ENCODE measurements at regions not wholly inside any gene's neighbourhood (a gene's known extent, or its start where the extent isn't known, plus 50 kb on each side); places are given as distances from the start of the nearest gene placed in this dataset.
"Not testable (repeated sequence)": the region's sequence is repeated elsewhere in the genome, so short reads cannot be mapped to it uniquely, and the experiment has no call there.

DNA sequence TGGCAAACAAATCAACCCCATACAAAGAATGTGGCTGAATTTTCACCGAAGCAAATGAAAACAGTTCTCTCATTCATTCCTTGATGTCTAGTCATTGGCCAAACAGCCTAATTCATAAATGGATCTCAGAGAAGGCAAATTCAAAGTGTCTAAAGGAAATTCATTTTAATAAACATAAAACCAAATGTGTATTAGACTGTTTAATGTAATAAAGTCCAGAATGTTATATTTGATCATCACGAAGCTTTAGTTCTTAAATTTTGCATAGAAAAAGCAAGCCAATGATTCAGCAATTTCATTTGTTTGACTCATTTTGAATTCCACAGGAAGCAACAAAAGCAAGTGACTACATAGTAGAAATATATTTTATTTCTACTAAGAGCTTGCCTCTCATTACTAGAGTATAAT is 379.2 kb upstream of the ADAMTS5 start:
- DNase-seq (ENCODE audit: extremely low spot score, insufficient read length, low read depth) = no peak
- FAIRE-seq = no peak

DNA sequence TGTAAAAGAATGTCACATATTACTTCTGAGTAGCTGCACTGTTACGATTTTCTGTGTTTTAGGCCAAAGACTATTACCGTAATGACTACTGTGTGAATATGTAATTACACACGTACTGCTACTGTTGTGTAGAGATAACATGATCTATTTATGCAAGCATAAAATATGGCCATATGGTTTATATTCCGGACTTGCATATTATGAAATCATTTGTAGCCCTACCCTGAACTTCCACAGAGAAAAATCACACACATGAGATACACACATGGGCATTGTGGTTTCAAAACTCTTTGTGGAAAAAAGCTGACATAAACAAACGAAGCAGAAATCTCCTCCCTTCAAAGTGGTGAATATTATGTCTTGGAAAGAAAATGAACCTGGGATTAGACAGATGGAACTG is 373.0 kb upstream of the ADAMTS5 start:
- FAIRE-seq (no peak), DNase-seq (ENCODE audit: extremely low spot score, insufficient read length, low read depth) (no peak)

DNA sequence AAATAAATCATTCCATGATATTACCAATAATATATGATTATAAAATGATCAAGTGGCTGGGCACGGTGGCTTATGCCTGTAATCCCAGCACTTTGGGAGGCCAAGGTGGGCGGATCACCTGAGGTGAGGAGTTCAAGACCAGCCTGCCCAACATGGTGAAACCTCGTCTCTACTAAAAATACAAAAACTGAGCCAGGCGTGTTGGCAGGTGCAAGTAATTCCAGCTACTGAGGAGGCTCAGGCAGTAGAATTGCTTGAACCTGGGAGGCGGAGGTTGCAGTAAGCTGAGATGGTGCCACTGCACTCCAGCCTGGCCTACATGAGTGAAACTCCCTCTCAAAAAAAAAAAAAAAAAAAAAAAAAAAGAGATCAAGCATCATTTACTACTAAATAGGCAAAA is 371.1 kb upstream of the ADAMTS5 start:
- DNase-seq (ENCODE audit: extremely low spot score, insufficient read length, low read depth) = not testable (repeated sequence)

DNA sequence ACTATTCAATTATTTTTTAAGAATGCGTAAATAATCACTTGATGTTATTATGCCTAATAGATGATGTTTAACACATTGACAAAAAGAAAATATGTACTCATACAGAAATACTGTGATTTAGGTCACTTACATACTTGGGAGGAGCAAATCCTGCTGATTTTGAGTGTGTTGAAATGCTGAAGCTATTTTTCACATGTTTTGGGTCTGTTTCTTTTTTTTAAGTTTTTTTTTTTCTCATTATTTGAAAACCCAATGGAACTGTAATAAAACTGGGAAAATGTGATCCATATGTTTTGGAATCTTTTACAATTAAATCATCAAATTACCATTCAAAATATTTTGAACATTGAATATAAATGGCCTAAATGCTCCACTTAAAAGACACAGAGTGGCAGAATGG is 366.2 kb upstream of the ADAMTS5 start:
- no peak for FAIRE-seq

More for the DNA sequence above, 371.1 kb upstream of the ADAMTS5 start:
- not testable (repeated sequence) for FAIRE-seq

DNA sequence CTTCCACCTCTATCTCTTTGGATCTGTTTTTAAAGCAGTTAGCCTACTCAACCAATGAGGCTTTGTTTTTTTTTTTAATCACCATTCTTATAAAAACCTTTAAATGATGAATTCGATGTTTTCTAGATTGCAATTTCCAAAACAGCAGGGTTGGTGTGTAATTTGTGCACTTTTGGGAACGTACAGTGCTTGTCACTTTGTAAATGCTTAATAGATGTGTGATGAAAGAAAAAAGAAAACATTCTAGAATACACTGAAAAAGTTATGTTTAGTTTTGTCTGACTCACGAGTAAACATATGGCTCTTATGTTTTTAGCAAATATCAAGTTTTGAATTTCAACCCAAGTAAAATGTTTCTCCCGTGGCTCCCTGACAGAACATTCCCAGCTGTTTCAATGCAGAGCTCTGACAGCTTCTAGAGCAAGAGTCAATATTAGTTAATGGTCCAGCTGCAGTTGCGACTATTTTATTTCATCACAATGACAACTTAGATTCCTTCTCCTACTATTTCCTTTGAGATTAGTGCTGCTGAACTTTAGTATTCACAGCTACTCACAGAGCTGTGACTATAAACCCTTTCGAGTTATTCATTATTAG is 362.5 kb upstream of the ADAMTS5 start:
- no peak for FAIRE-seq
- DNase-seq (ENCODE audit: extremely low spot score, insufficient read length, low read depth) = no peak

More for the DNA sequence above, 366.2 kb upstream of the ADAMTS5 start:
- no peak for DNase-seq (ENCODE audit: extremely low spot score, insufficient read length, low read depth)

DNA sequence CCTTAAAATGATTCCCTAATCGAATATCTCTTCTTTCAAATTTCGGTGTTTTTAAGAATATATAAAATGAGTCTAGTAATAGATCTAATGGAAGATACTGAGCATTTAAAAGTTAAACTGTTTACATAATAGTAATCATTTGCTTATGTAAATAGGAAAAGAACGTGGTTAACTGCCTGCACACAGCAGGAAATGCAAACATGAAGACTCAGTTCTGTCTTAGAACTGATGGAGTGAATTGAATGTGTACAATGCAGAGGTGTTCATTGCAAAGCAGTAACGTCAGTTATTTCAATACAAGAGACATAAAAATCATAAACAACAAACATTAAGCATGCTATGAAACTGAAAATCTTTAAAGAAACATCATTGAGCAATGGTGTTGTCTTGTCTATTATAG is 359.4 kb upstream of the ADAMTS5 start:
- DNase-seq (ENCODE audit: extremely low spot score, insufficient read length, low read depth) = no peak
- no peak for FAIRE-seq

DNA sequence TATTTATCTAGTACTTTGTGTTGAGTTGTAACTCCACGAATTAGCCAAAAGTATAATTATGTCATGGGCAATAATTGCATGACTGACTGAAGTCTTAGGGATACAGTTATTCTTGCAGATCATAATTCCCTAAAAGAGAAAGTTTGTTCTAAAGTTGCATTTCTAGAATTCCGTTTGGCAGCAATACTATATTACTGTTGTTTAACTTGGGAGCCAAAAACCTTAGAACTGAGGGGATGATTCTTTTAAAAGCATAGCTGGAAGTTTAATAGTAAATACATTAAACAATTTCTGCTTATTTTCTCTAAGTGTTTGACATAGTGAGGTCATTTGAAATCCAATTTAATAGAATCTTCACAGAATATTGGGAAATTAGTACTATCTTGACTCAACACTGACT is 356.4 kb upstream of the ADAMTS5 start:
- DNase-seq (ENCODE audit: extremely low spot score, insufficient read length, low read depth) = no peak
- no peak for FAIRE-seq

DNA sequence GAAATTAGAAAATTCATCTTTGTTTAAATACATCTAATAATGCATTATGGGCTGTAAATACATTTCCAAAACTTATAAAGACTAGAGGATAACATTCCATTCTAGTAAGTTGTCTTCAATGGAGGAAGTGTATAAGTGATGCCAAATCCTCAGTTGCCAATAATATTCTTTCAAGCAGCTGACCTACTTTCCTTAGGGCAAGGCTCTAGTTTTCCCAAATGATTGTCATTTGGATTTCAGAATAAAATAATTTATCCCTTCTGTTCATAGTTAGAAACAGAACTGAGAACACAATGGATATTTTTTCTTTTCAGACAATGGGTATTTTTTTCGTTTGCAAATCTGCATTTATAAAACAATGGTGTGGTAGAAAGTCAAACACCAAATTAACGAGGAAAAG is 354.9 kb upstream of the ADAMTS5 start:
- no peak for FAIRE-seq
- no peak for DNase-seq (ENCODE audit: extremely low spot score, insufficient read length, low read depth)

DNA sequence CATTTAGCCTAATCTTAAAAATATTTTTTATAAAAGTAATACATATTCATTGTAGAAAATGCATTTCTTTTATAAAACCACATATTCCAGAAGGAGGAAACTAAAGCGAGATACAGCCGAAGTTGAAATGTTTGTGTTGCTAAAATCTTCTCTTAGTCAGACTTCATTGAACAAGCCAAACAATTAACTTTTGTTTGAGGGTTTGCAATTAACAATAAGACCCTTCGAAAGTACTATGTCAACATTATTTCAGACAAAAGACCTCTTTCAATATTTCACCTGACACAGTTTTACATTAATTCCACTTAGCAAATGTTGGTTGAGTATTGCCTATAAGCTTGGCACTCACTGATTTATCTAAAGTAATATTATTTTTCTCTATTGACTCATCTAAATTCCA is 354.0 kb upstream of the ADAMTS5 start:
- FAIRE-seq (no peak), DNase-seq (ENCODE audit: extremely low spot score, insufficient read length, low read depth) (no peak)

DNA sequence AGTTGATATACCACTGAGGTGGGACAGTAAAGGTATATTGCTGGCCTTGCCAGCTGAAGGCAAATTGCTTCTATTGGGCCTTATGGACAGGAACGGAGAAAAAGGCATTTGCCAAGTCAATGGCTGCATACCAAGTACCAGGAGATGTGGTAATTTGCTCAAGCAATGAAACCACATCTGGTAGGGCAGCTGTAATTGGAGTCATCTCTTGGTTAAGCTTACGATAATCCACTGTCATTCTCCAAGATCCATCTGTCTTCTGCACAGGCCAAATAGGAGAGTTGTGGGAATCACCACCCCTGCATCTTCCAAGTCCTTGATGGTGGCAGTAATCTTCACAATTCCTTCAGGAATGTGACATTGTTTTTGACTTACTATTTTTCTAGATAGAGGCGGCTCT is 350.7 kb upstream of the ADAMTS5 start:
- not testable (repeated sequence) for FAIRE-seq; DNase-seq (ENCODE audit: extremely low spot score, insufficient read length, low read depth)

DNA sequence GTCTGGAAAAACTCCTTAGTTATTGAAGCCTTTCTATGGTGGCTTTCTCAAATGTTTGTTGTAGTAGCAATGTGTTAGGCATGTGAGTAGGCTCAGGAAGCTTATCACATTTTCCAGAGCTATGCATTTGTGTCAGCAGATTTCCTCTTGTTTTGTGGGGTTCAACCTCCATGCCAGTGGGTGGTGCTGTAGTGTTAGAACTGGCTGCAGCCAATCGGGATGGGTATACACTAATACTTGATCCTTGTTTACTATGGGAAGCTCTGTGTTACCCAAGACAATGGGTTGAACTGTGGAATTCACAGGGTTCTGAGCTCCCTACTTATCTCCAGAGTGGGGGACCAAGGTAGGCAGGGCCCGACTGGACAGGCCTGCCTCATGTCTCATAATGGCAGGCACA is 348.5 kb upstream of the ADAMTS5 start:
- FAIRE-seq (no peak), DNase-seq (ENCODE audit: extremely low spot score, insufficient read length, low read depth) (no peak)

DNA sequence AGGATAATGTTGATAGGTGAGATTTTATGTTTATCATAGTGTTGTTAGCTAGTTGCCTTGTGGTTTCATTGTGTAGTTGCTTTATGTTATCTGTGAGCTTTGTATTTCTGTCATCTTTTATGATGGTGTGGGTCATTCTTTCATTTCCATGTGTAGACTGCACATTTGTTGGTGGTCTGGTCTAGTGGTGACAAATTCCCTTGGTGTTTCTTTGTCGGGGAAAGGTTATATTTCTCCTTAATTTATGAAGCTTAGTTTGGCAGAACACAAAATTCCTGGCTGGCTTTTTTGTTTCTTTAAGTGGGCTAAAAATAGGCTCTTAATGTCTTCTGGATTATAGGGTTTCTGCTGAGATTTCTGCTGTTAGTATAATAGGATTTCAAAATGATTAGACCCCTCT is 347.2 kb upstream of the ADAMTS5 start:
- FAIRE-seq (no peak), DNase-seq (ENCODE audit: extremely low spot score, insufficient read length, low read depth) (no peak)

DNA sequence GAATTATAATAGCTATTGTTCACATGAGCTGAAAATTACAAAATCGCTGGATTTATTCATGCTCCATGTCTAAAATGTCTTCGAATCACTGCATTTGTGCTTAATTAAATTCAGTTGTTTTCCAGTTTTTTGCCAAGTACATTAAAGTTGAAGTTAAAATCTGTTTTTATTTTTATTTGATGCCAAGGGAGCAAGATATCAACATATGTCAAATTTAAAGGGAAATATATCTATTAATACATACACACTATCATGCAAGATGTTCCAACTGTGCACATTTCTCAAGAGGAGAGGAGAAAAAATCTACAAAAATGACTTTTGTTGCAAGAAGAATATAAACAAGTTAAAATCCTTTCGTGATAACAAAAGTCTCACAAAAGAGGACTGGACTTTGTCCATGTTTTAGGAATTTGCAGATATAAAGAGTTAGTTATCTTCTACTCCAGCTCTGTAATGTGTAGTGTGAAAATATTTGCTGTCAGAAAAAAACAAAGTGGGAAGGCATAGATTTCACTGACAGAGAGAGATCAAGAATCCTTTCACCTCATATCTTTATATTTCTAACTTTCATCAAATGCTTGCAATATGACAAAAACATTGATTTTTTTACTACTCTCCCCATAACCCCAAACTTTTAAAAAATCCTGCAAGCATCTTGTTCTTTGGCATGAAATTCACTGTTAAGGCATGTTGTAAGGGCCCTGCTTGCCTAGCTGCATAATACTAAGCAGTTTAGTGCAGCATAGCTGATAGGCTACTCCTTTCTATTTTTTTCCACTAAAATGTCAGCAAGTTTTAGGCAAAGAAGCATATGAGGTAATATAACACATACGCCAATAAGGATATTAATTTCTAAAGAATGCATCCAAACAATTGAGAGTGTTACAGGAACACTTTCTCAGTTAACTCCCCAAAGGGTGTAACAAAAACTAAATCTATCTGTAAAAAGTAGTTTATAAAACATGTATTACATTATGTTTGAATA is 340.2 kb upstream of the ADAMTS5 start:
- FAIRE-seq (no peak), DNase-seq (ENCODE audit: extremely low spot score, insufficient read length, low read depth) (no peak)

DNA sequence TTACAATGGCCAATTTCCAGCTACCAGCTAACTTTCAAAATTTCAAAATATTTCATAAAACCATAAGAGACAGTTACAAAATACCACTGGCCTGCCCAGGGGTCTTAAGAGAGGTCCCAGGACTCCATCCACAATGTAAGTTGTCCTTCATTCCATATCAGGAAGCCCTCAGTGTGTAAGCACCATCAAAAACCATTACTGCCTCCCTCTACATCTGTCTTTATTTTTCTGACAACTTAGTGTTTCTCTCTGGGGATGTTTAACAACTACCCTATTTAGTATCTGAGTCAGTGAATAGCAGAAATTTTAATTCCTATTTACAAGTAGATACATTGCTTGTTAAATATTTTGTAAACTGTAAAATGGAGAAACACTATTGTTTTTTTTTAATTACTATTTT is 339.3 kb upstream of the ADAMTS5 start:
- DNase-seq (ENCODE audit: extremely low spot score, insufficient read length, low read depth) = no peak
- FAIRE-seq = no peak

DNA sequence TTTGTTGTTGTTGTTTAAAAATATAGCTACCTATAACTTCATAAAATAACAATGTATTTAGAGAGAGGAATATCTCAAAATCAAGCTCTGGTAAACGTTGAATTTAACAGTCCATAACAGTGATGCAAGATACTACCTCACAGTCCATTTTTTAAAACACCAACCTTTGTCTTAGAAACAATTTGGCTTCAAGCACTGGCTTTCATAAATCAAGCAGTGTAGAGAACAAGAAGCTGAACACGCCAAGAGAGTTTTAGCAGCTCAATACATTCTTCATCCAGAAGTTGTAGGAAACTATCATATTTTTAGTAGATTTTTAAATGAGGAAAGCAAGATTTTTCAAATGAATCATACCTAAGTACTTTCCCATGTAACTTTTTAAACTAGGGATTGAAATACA is 334.3 kb upstream of the ADAMTS5 start:
- no peak for DNase-seq (ENCODE audit: extremely low spot score, insufficient read length, low read depth)
- no peak for FAIRE-seq

DNA sequence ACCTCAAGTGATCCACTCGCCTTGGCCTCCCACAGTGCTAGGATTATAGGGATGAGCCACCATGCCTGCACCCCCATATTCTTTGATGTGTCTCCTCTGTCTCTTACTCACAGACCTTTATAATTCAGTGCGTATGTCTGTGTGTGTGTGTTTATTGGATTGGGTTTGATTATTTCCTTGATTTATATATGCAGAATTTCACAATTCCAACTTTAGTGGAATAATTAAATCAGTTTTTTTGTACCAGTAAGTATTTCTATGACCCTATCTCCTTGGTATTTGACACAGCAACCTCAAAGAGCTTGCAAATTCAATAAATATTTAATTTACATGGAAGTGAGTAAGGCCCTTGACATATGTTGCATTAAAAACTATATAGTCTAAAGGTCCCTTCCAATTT is 333.9 kb upstream of the ADAMTS5 start:
- DNase-seq (ENCODE audit: extremely low spot score, insufficient read length, low read depth) = no peak

DNA sequence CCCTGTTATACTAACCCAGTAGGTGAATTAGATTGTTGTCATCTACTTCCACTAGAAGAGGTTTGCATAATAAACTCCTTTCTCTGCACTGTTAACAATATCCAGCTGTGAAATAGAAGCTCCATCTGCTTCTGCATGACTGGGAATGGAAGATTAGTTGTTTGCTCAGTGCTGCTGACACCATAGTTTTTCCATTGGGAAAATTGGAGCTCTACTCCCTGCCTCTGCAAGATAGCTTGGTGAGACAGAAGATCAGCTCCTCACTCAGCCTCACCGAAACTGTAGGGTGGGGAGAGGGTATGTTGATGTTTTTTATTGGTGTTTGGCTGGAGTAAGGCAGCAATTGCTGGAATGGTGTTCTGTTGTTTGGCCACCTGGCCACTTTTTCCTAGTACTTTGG is 331.6 kb upstream of the ADAMTS5 start:
- FAIRE-seq = no peak
- DNase-seq (ENCODE audit: extremely low spot score, insufficient read length, low read depth) = no peak

More for the DNA sequence above, 333.9 kb upstream of the ADAMTS5 start:
- FAIRE-seq = no peak

DNA sequence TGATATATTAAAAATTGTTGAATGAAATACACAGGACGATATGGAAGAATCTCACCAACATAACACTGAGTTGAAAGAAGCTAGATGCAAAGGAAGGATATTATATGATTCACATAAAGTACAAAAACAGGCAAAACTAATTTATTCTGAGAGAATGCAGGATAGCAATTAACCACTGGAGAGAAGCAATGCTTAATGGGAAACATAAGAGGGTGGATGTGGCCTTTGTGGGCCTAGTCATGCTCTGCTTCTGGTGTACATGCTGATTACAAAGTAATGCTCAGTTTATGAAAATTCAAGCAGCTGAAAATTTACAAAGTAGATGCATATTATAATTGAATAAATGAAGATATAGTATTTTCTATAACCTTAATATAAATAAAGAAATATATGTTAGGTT is 326.4 kb upstream of the ADAMTS5 start:
- FAIRE-seq = no peak

DNA sequence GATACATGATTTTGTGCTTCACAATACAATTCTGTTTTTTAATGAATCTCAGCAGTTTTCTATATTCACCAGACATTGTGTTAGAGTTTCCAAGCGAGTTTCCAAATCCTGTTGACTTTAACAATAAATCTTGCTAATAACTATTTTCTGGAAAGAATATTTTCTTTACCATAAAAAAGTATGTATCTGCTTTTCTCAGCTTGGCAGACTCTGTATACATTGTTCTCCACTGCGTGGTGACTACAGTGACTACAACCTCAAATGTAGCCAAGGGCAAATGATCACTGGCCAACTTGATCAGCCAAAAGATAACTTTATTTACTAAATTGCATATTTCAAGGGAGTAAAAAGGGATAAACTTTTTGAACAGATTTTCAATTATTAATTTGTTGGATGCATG is 325.9 kb upstream of the ADAMTS5 start:
- DNase-seq (ENCODE audit: extremely low spot score, insufficient read length, low read depth) (no peak), FAIRE-seq (no peak)

More for the DNA sequence above, 326.4 kb upstream of the ADAMTS5 start:
- no peak for DNase-seq (ENCODE audit: extremely low spot score, insufficient read length, low read depth)

DNA sequence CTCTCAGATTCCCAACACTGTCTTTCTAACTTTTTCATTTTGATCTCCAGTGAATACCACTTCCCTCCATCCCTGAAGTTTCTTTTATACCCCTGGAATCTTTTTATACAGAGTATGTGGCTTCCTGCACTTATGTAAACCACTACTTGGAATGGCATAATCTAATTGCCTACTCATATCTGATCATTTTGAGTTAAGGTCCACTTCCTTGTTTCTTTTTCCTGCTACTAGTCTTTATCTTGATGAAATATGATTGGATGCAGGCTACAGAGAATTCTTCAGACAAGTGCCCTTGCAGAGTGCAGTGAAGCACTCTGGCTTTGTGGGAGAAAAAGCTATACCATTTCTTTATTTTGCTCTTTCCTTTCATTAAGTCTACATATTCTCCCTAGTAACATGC is 325.3 kb upstream of the ADAMTS5 start:
- FAIRE-seq (no peak), DNase-seq (ENCODE audit: extremely low spot score, insufficient read length, low read depth) (no peak)

DNA sequence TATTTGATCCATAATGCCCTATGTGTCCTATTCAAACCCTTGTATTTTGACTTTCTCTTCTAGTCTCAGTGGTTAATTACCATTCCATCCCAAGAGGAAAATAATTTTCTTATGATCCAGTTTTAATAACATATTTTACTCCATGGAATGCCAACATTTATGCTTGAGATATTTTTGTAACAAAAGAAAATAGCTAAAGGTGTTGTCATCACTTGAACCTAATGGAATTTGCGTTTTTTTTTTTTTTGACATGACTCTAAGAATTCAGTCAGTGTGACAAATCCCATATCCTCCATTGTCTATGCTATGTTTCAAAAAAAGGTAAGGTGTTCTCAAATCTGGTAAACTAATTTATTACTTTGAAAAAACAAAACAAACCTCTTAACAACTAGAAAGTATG is 324.1 kb upstream of the ADAMTS5 start:
- DNase-seq (ENCODE audit: extremely low spot score, insufficient read length, low read depth) = no peak
- no peak for FAIRE-seq

Data from GM18507 (cell line).